Endothelial cell of umbilical vein (primary cell): ENCODE measurements at regions not wholly inside any gene's neighbourhood (a gene's known extent, or its start where the extent isn't known, plus 50 kb on each side); places are given as distances from the start of the nearest gene placed in this dataset.

Experiments used
- BruUV-seq: library from RNA; stranded (reverse); fragments of 400-500 nt; replicated peaks from 2 replicates; lab custom pipeline; 2021; lab: Mats Ljungman, UMichigan
- CTCF ChIA-PET: fragments of 300-600, 350-600 bp; sonication (Branson Sonifier 250); formaldehyde crosslinking; loops from one replicate; lab custom pipeline; 2021; ENCODE audit warnings: antibody characterized with exemption, inconsistent platforms; lab: Charles Lee
- POLR2A ChIA-PET: fragments of 300-600, 350-600 bp; sonication (Branson Sonifier 250); formaldehyde crosslinking; loops from one replicate; lab custom pipeline; 2021; ENCODE audit warnings: antibody characterized with exemption, inconsistent platforms; lab: Charles Lee
- DNase-seq: peaks from one replicate; pipeline ENCODE4 v3.0.0-alpha.2; 2011; ENCODE audit warnings: low read depth, low spot score
- FAIRE-seq: peaks from 2 replicates; lab custom pipeline; 2011; peaks lifted over from hg19 to GRCh38; lab: Jason Lieb, UNC
- H2AFZ ChIP-seq: 2 replicates; pipeline ENCODE4 v1.6.0; 2012; ENCODE audit warnings: low read depth, low read length, control low read depth, inconsistent platforms
- H3K27ac ChIP-seq: 2 replicates; pipeline ENCODE4 v1.5.1; 2011; ENCODE audit warnings: low read depth, mild to moderate bottlenecking, control low read depth, low read length, moderate library complexity; ENCODE audit not compliant: insufficient read depth
- H3K27me3 ChIP-seq, 2 experiments: 2 replicates each; pipeline versions ENCODE4 v1.6.0 to v1.6.1; 2011; ENCODE audit warnings: low read length in 2 of 2, mixed read lengths in 1 of 2; ENCODE audit not compliant: control insufficient read depth in 2 of 2, insufficient read depth in 2 of 2
- H3K36me3 ChIP-seq, 2 experiments: 2 replicates in 1 of 2; 3 replicates in 1 of 2; pipeline ENCODE4 v1.5.1; 2011; ENCODE audit warnings: low read length in 2 of 2, mild to moderate bottlenecking in 1 of 2, moderate library complexity in 1 of 2; ENCODE audit not compliant: control insufficient read depth in 2 of 2, insufficient read depth in 2 of 2; ENCODE audit errors: extremely low read depth in 1 of 2
- H3K4me1 ChIP-seq: 3 replicates; pipeline ENCODE4 v1.5.1; 2011; ENCODE audit warnings: mild to moderate bottlenecking, low read length; ENCODE audit not compliant: control insufficient read depth, insufficient read depth; ENCODE audit errors: extremely low read depth
- H3K4me2 ChIP-seq: 2 replicates; pipeline ENCODE4 v1.6.1; 2011; ENCODE audit warnings: low read length, control low read depth, mixed read lengths; ENCODE audit not compliant: insufficient read depth
- H3K4me3 ChIP-seq, 3 experiments: fragments of 200-600 bp in 1 of 3; sonication (generic), shearing (Covaris generic) in 1 of 3; replicated peaks in 1 of 3; 2 replicates each; pipeline ENCODE4 v1.5.1; 2011 to 2016; ENCODE audit warnings: control low read depth in 3 of 3, low read length in 3 of 3, mild to moderate bottlenecking in 2 of 3, inconsistent platforms in 1 of 3, low read depth in 1 of 3, moderate library complexity in 1 of 3; ENCODE audit not compliant: insufficient read depth in 1 of 3
- H3K79me2 ChIP-seq: 2 replicates; pipeline ENCODE4 v1.6.0; 2012; ENCODE audit warnings: low read length, inconsistent platforms; ENCODE audit not compliant: control insufficient read depth, insufficient read depth
- H3K9ac ChIP-seq: replicated peaks from 2 replicates; pipeline ENCODE3; 2011; ENCODE audit warnings: low read length, control low read depth; ENCODE audit not compliant: insufficient read depth; ENCODE audit errors: extremely low read depth
- H3K9me1 ChIP-seq: replicated peaks from 3 replicates; pipeline ENCODE4 v1.6.0; 2011; ENCODE audit warnings: mild to moderate bottlenecking, low read length; ENCODE audit not compliant: control insufficient read depth, insufficient read depth; ENCODE audit errors: extremely low read depth
- H3K9me3 ChIP-seq: replicated peaks from 2 replicates; pipeline ENCODE4 v1.5.1; 2012; ENCODE audit warnings: low read length, inconsistent platforms; ENCODE audit not compliant: control insufficient read depth, insufficient read depth
- H4K20me1 ChIP-seq: replicated peaks from 2 replicates; pipeline ENCODE3; 2011; ENCODE audit warnings: mild to moderate bottlenecking, low read length; ENCODE audit not compliant: control insufficient read depth, insufficient read depth; ENCODE audit errors: extremely low read depth
- EZH2 ChIP-seq: IDR thresholded peaks from 2 replicates; pipeline ENCODE4 v1.6.1; 2012; ENCODE audit warnings: borderline replicate concordance, low read depth, mild to moderate bottlenecking, moderate library complexity, low read length, inconsistent platforms; ENCODE audit not compliant: severe bottlenecking
- FOS ChIP-seq: IDR thresholded peaks from 2 replicates; pipeline ENCODE4 v1.6.1; 2011; ENCODE audit warnings: mild to moderate bottlenecking, low read length, moderate library complexity, borderline replicate concordance; ENCODE audit not compliant: insufficient read depth
- GATA2 ChIP-seq: IDR thresholded peaks from 2 replicates; pipeline ENCODE4 v1.7.0; 2011; ENCODE audit warnings: low read depth, mild to moderate bottlenecking, moderate library complexity, mixed read lengths, low read length; ENCODE audit not compliant: insufficient read length, insufficient read depth
- JUN ChIP-seq: IDR thresholded peaks from 2 replicates; pipeline ENCODE4 v1.6.1; 2011; ENCODE audit warnings: borderline replicate concordance, low read depth; ENCODE audit not compliant: insufficient read length, insufficient read depth
- MYC ChIP-seq: IDR thresholded peaks from one replicate; pipeline ENCODE4 v1.6.1; 2011; ENCODE audit warnings: mild to moderate bottlenecking, low read depth, low read length
- POLR2A ChIP-seq: IDR thresholded peaks from 2 replicates; pipeline ENCODE4 v1.6.1; 2012; ENCODE audit warnings: low read depth, mild to moderate bottlenecking, control low read depth, low read length
- POLR2AphosphoS5 ChIP-seq: IDR thresholded peaks from 2 replicates; pipeline ENCODE4 v1.6.1; 2012; ENCODE audit warnings: low read depth, mild to moderate bottlenecking, control low read depth, low read length, moderate library complexity; ENCODE audit not compliant: insufficient read depth
- dilution Hi-C: fragments of 300-500 bp; cut with MboI; formaldehyde crosslinking; loops from one replicate; pipeline ENCODE4 v1.15.0; 2019; ENCODE audit warnings: low sequenced_read_pairs; ENCODE audit not compliant: extremely low pct_ligation_motif_present
- intact Hi-C: fragments of 100-400 bp; cut with micrococcal nuclease; formaldehyde crosslinking; loops from one replicate; pipeline ENCODE4 v1.10.0; 2022
- TF ChIP-seq, protein P1 (sequence below): IDR thresholded peaks from 2 replicates; pipeline ENCODE4 v1.6.1; 2011; ENCODE audit not compliant: insufficient read depth, insufficient read length
- TF ChIP-seq, protein P2 (sequence below), 2 donors: IDR thresholded peaks; 1 replicate in 1 of 2; 2 replicates in 1 of 2; pipeline ENCODE4 v1.5.1; 2011; ENCODE audit warnings: low read length in 2 of 2, mild to moderate bottlenecking in 2 of 2, moderate library complexity in 2 of 2, control low read depth in 1 of 2, inconsistent platforms in 1 of 2, low read depth in 1 of 2; ENCODE audit not compliant: insufficient read depth in 1 of 2; ENCODE audit errors: extremely low read depth in 1 of 2

GRCh38 chr9:82467436-82467835, 478.9 kb downstream of the SPATA31D1 start:
- FAIRE-seq (no peak), DNase-seq (no peak)
- dilution Hi-C loops: no loop called here
- intact Hi-C loops: no loop called here
- Histone ChIP-seq H3K4me1 (no peaks in the 10 kb centered on the region), H3K4me2 (no peak overlapping the region), H3K9ac (no peak overlapping the region), H3K9me1 (no peaks in the 10 kb centered on the region), H3K4me3 (no peak overlapping the region), H4K20me1 (no peaks in the 10 kb centered on the region), H3K79me2 (no peaks in the 10 kb centered on the region), H3K9me3 (no peaks in the 10 kb centered on the region), H3K36me3 (no peaks in the 10 kb centered on the region), H3K27me3 (no peaks in the 10 kb centered on the region), H2AFZ (no peak overlapping the region), H3K27ac (no peak overlapping the region)
- ChIA-PET CTCF (no interaction called here), POLR2A (no interaction called here)
- BruUV-seq: no TSS peak
- TF ChIP-seq, protein P1, sequence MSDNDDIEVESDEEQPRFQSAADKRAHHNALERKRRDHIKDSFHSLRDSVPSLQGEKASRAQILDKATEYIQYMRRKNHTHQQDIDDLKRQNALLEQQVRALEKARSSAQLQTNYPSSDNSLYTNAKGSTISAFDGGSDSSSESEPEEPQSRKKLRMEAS: no peak
- TF ChIP-seq GATA2: no peak
- no peak for TF ChIP-seq POLR2A
- TF ChIP-seq JUN: no peak
- TF ChIP-seq, protein P2, sequence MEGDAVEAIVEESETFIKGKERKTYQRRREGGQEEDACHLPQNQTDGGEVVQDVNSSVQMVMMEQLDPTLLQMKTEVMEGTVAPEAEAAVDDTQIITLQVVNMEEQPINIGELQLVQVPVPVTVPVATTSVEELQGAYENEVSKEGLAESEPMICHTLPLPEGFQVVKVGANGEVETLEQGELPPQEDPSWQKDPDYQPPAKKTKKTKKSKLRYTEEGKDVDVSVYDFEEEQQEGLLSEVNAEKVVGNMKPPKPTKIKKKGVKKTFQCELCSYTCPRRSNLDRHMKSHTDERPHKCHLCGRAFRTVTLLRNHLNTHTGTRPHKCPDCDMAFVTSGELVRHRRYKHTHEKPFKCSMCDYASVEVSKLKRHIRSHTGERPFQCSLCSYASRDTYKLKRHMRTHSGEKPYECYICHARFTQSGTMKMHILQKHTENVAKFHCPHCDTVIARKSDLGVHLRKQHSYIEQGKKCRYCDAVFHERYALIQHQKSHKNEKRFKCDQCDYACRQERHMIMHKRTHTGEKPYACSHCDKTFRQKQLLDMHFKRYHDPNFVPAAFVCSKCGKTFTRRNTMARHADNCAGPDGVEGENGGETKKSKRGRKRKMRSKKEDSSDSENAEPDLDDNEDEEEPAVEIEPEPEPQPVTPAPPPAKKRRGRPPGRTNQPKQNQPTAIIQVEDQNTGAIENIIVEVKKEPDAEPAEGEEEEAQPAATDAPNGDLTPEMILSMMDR (IDR thresholded peaks at IDR 0.05; ENCODE audit: extremely low read depth in 1 of 2, insufficient read depth in 1 of 2, low read depth in 1 of 2, low read length in 2 of 2): no peak
- no peak for TF ChIP-seq FOS
- TF ChIP-seq MYC: no peak
- TF ChIP-seq EZH2: no peak
- no peak for TF ChIP-seq POLR2AphosphoS5
